GM21529 (cell line): ENCODE measurements at regions not wholly inside any gene's neighbourhood (a gene's known extent, or its start where the extent isn't known, plus 50 kb on each side); places are given as distances from the start of the nearest gene placed in this dataset.
"Not testable (repeated sequence)": the region's sequence is repeated elsewhere in the genome, so short reads cannot be mapped to it uniquely, and the experiment has no call there.

Source experiments
- ATAC-seq: cut with Tn5 transposase; IDR thresholded peaks from one replicate; pipeline ENCODE4 v1.9.1; 2021; ENCODE audit not compliant: unreplicated experiment

GRCh38 chr7:25580141-25580540, 351.9 kb upstream of the NPVF start:
- ATAC-seq, result no peak

DNA sequence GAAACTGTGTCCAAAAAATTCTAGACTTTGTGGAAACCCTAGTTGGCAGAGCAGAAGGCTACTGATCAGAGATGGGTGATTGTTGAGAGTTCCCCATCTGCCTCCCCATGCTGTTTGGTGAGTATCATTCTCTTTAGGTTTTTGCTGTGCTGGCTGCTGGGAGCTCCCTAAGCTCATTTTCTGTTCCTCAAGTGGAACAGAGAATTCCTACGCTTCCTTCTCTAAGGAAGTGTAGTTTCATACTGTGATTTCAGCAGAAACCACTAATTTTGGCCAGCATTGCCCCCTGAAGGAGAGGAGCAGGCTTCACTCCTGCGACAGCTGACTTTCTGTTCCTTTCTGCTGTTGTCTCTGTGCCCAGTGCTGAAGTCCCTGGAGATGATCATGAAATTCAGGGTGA, 355.3 kb upstream of the NPVF start:
- ATAC-seq, result no peak

DNA sequence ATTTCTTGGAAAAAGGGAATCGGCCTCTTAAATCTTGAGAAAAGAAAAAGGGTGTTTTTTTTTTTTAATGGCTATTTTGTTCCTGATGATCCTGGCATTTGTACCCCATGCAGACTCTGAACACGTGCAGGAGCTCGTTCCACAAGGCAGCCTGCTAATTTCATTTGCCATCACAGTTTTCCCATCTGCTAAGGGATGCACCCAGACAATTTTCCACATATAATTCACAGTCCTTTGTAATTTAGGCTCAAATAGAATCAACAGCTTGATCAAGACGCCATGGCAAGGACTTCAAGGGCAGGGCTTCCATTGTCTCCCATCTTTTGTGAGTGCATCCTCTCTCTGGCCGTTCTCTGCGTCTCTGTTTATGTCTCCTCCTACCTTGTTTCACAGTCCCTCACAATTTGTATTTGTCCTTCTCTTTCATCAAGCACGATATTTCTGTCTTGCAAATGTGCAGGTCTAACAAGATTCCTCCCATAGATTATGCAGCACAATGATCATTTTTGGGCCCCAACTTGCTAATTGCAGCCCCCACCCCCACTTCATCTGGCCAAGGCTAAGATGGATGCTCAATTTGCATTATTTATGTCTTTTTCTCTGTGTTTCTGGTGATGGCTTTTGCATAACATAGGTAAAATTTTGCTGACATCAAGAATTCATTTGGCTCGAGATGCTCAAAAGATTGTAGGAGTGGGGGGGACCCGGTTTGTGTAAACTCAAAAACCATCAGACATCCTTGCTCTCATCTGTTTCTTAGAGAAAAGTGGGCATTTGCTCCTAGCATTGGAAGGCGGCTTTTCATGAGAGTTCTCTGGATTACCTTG, 356.0 kb upstream of the NPVF start:
- no peak for ATAC-seq

DNA sequence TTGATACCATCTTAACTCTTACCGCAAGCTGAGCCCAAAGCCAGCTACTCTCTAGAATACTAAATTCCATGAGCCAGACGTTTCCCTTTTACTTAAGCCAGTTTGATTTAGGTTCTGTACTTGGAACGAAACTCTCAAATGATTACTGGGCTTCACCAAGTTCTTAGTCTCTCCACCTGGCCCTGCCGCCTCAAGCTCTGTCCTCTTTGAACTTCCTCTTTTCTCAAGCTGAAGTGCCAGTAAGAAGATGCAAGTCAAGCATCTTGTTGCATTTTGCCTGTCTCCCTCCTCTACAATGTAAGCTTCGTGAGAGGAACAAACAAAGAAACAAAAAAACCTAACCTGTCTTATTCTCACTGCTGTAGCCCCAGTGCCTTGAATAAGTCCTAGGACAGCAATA, 358.2 kb upstream of the NPVF start:
- ATAC-seq, result no peak

GRCh38 chr7:25594122-25594521, 365.8 kb upstream of the NPVF start:
- ATAC-seq, result no peak

DNA sequence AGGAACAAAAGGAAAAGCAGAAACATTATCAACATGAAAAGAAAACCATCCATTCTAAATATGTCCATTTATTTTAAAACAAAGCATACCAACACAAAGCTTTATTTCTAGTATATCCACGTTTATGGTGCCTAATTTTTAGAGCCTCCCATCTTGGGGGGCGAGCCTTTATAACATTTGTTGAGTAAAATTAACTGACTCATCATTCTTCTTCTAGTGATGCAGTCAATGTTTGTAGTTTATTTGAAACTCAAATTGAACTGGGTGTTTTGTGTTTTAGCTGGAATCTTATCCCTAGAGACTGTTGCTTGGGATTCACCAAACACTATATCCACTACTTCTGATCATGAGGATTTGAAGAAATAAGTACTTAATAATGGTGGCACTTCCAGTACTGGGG, 366.4 kb upstream of the NPVF start:
- ATAC-seq, result no peak

DNA sequence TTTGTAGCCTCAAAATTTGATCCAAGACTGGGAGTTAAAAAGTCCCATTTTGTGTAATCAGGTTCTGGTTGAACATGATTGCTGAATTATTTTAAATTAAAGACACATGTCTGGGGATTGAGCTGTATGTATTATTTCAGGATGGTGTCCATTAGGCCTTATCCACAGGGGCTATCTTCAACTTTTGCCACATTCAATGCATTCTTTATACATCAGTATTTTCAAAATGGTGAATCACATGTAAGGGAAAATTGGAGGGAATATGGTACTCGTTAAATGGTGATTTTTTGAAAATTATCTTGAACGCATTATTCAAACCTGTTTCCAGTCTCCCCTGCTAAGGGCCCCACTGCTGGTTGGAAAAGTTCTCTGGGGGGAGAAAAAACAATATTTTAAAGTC, 367.7 kb upstream of the NPVF start:
- ATAC-seq, result no peak

GRCh38 chr7:25596443-25596842, 368.2 kb upstream of the NPVF start:
- no peak for ATAC-seq

DNA sequence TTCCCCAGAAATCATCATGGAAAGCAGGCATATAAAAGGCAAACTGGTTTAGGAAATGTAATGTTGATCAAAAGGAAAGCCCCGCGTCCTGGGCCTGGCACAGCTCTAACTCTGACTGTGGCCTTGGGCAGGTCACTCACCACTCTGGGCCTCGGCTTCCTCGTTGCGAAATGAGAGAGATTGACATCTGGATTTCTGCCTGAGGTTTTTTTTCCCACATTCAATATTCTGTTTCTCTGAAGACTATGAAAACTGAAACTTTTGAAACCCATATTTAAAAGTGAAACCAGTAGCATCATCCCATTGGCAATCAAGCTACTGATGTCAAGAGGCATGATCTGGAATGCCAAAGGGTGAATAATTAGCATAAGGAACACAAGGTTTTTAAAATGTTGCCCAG, 369.7 kb upstream of the NPVF start:
- ATAC-seq, result no peak

- no peak for ATAC-seq
Observed at GRCh38 chr7:25598765-25599164, 370.5 kb upstream of the NPVF start.

DNA sequence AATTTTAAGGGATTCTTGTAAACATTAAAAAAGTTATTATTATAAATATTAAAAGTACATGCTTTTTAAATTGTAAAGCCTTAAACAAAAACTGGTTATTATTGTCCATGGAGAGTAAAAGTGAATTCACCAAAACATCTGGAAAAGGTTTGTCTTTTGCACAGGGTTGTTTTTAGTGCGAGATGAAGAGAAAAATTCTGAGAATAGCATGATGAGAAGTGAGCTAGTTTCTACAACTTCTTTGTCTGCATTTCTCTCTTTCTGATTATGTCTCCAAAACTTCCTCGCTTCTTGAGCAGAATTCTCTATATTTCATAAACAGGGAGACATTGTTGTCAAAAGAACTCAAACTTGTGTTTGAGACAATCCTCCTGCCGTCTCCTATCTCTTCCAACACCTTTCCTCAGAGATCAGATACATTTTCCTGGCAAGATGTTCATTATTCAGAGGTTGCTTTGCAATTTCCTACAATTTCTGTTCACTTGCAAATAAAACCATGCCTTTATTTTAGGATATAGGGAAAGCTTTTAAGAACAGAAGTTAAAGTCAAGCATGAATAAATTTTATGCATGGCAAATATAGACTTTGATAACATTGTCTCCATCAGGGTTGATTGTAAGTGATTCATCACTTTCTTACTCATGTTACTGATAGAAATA, 372.1 kb upstream of the NPVF start:
- no peak for ATAC-seq

DNA sequence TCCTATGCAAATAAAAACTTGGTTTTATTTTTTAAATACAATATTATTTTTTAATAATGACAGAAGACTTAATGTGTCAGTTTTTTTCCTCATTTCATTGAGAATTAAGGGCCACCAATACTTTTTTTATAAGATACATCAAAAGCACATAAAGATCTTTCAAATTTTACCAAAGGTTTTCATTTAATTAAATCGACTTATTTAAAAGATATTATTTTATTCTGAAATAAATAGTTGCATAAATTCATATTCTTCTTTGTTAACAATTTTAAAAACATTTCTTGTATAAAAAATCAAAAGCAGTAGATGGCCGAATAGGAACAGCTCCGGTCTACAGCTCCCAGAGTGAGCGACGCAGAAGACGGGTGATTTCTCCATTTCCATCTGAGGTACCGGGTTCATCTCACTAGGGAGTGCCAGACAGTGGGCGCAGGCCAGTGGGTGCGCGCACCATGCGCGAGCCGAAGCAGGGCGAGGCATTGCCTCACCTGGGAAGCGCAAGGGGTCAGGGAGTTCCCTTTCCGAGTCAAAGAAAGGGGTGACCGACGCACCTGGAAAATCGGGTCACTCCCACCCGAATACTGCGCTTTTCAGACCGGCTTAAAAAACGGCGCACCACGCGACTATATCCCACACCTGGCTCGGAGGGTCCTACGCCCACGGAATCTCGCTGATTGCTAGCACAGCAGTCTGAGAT, 374.6 kb upstream of the NPVF start:
- not testable (repeated sequence) for ATAC-seq

DNA sequence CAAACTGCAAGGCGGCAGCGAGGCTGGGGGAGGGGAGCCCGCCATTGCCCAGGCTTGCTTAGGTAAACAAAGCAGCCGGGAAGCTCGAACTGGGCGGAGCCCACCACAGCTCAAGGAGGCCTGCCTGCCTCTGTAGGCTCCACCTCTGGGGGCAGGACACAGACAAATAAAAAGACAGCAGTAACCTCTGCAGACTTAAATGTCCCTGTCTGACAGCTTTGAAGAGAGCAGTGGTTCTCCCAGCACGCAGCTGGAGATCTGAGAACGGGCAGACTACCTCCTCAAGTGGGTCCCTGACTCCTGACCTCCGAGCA, 375.1 kb upstream of the NPVF start:
- ATAC-seq, result not testable (repeated sequence)

- no peak for ATAC-seq
Observed at GRCh38 chr7:25611196-25611595, 382.9 kb upstream of the NPVF start.

DNA sequence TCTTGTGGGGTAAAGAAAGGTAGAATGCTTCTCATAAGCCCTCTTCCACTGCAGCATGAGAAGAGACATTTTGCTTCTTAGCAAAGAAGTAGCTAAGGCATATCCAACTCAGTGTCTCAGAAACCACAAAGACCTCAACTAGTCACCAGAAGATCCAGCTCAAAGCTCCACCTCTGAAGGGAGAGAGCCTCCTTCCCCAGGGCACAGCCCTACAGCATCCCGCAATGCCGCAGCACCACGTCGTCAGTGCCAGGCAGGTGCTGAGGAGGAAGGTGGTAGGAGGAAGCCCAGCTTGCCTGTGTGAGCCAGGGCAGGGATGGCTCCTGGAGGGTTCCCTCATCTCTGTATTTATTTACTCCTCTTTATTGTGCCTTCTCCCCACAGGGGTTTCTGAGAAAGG, 385.6 kb upstream of the NPVF start:
- ATAC-seq, result no peak

DNA sequence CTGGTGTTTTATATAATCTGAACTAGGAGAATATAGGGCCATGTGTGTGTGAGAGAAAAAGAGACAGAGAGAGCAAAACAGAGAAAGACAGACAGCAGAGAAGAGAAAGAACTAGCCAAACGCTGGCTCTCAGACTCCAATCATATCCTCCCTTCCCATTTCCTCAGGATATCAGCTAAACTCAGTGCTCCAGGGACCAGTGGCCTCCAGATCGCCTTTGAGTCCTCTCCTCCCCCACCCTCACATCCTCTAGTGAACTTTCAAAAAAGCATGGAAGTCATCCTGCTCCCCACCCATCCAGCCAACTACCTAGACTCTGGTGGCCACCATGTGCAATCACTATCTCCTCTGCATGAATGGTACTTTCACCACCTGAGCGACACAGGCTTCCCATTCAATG, 386.1 kb upstream of the NPVF start:
- ATAC-seq, result no peak

DNA sequence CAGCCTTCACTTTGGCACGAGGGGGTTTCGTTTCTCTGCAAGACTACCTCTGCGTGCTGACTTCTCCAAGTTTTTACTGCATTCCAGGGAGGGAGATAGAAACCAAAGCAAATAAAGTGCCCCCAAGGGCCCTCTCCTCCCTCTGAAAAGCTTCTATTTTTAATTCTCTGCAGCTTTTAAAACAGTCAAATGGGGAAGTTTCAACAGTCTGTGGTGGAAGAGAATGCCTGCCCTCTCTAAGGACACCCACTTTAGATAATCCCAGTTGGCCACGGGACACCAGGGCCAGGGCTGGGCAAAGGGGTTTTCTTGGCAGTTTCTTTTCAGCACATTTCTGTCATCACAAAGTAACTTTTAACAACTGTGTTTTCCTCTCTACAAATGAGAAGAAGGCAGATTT, 386.7 kb upstream of the NPVF start:
- ATAC-seq, result no peak

- no peak for ATAC-seq
Observed at GRCh38 chr7:25615593-25615992, 387.3 kb upstream of the NPVF start.

- ATAC-seq, result no peak
Observed at GRCh38 chr7:25617214-25617613, 388.9 kb upstream of the NPVF start.

DNA sequence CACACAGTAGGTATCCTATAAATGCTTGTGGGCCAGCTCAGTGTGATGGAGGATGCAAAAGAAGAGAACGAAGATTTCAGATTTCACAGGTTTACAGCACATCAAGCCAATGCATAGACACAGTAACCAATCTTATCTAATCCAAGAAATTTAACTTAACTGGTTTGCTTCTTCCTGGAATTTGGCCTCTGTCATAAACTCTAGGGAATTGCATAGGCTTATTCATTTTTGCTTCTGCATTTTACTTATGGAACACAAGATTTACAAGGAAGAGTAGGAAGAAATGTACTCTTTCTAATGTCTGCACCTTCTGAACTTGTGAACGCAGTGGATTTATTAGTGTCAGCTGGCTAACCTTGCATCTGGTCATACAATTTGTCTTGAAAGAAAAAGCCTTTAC, 389.4 kb upstream of the NPVF start:
- no peak for ATAC-seq

- no peak for ATAC-seq
Observed at GRCh38 chr7:25619381-25619780, 391.1 kb upstream of the NPVF start.
